Mucosa of descending colon (tissue), 3 donors: ENCODE measurements at regions not wholly inside any gene's neighbourhood (a gene's known extent, or its start where the extent isn't known, plus 50 kb on each side); places are given as distances from the start of the nearest gene placed in this dataset.
"Not testable (repeated sequence)": the region's sequence is repeated elsewhere in the genome, so short reads cannot be mapped to it uniquely, and the experiment has no call there.

Source experiments
- ATAC-seq: fragments of 200-7000 bp; cut with Tn5 transposase; one replicate; pipeline ENCODE4 v1.9.1; 2020; ENCODE audit warnings: mild to moderate bottlenecking, moderate library complexity
- DNase-seq, 3 donors: peaks; one replicate each; pipeline ENCODE4 v3.0.0-alpha.2; 2020
- H3K36me3 ChIP-seq: fragments of 200-600 bp; one replicate; pipeline ENCODE4 v1.8.0; 2021; ENCODE audit warnings: low read depth, mild to moderate bottlenecking
- H3K4me1 ChIP-seq: fragments of 200-600 bp; one replicate; pipeline ENCODE4 v1.8.0; 2021; ENCODE audit warnings: low read depth, mild to moderate bottlenecking
- H3K4me3 ChIP-seq: fragments of 200-600 bp; one replicate; pipeline ENCODE4 v1.8.0; 2021; ENCODE audit warnings: mild to moderate bottlenecking
- H3K9me3 ChIP-seq: fragments of 200-600 bp; one replicate; pipeline ENCODE4 v1.8.0; 2021; ENCODE audit warnings: mild to moderate bottlenecking
- intact Hi-C, 2 donors: fragments of 100-400 bp; cut with DNase I in 1 of 2; cut with micrococcal nuclease in 1 of 2; formaldehyde crosslinking; loops; one replicate each; pipeline versions ENCODE4 v1.11.0 to v1.11.1; 2022; cut with DNase I, micrococcal nuclease
- TF ChIP-seq, protein P1 (sequence below): fragments of 200-600 bp; IDR thresholded peaks from one replicate; pipeline ENCODE4 v1.8.0; 2022; ENCODE audit warnings: antibody characterized with exemption, mild to moderate bottlenecking
- donor health status: DM: no; HTN: no; CAD: no; lungs with moderate emphysema.
- donor health status: DM: no; HTN: no; CAD: no.
- donor health status: DM: no; HTN: yes; CAD: no.

DNA sequence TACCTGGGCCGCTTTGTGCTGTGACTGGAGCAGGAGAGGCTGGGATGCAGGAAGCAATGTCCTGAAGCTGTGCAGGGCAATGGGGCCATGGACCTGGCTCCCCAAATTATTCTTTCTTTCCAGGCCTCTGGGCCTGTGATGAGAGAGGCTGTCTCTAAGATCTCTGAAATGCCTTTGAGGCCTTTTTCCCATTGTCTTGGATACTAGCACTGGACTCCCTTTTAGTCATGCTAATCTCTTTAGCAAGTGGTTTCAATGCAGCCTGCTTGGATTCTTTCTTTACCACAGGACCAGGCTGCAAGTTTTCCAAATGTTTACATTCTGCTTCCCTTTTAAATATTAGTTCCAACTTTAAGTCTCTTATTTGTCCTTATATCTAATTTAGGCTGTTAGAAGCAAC, 64.8 kb upstream of the SGO1 start:
- Histone ChIP-seq H3K4me1 (no peaks in the 10 kb centered on the region), H3K36me3 (no peaks in the 10 kb centered on the region), H3K4me3 (no peak overlapping the region), H3K9me3 (no peaks in the 10 kb centered on the region)
- TF ChIP-seq, protein P1, sequence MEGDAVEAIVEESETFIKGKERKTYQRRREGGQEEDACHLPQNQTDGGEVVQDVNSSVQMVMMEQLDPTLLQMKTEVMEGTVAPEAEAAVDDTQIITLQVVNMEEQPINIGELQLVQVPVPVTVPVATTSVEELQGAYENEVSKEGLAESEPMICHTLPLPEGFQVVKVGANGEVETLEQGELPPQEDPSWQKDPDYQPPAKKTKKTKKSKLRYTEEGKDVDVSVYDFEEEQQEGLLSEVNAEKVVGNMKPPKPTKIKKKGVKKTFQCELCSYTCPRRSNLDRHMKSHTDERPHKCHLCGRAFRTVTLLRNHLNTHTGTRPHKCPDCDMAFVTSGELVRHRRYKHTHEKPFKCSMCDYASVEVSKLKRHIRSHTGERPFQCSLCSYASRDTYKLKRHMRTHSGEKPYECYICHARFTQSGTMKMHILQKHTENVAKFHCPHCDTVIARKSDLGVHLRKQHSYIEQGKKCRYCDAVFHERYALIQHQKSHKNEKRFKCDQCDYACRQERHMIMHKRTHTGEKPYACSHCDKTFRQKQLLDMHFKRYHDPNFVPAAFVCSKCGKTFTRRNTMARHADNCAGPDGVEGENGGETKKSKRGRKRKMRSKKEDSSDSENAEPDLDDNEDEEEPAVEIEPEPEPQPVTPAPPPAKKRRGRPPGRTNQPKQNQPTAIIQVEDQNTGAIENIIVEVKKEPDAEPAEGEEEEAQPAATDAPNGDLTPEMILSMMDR, result no peak
- no peak for DNase-seq
- ATAC-seq, result no peak
- intact Hi-C loops, result no loop called here

DNA sequence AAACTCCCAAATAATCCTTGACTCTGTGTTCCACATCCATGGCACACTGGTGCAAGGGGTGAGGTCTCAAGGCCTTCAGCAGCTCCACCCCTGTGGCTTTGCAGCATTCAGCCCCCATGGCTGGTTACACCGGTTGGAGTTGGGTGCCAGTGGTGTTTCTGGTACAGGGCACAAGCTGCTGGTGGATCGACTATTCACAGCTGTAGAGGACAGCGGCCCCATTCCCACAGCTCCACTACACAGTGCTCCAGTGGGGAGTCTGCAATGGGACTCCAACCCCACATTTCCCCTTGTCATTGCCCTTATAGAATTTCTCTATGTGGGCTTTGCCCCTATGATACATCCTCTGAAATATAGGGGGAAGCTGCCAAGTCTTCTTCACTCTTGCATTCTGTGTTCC, 64.3 kb upstream of the SGO1 start:
- H3K4me1 ChIP-seq, result no peaks in the 10 kb centered on the region
- ATAC-seq, result no peak
- no peaks in the 10 kb centered on the region for H3K36me3 ChIP-seq
- H3K4me3 ChIP-seq, result no peak overlapping the region
- intact Hi-C loops, result no loop called here
- no peaks in the 10 kb centered on the region for H3K9me3 ChIP-seq
- no peak for DNase-seq
- TF ChIP-seq, protein P1, result no peak

DNA sequence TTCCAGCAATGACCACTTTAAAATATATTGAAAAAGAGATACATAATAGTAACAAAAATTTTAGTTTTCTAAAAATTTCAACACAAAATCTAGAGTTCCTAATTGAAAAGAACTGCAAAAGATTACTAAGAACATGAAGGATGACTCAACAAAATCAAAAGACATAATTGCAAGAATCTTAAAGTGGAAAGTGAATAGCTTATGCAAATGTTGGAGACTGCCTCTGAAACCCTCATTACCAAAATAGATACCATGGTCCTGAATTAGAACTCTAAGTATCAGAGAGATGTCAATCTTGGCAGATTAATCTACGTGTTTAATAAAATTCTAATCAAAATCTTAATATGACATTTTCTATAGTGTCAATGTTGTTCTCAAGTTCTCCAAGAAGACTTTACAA, 60.7 kb upstream of the SGO1 start:
- ATAC-seq (no peak), DNase-seq (no peak)
- no peaks in the 10 kb centered on the region for H3K36me3 ChIP-seq
- no peak overlapping the region for H3K4me3 ChIP-seq
- intact Hi-C loops, result no loop called here
- no peaks in the 10 kb centered on the region for H3K9me3 ChIP-seq
- TF ChIP-seq, protein P1, result no peak
- no peaks in the 10 kb centered on the region for H3K4me1 ChIP-seq

DNA sequence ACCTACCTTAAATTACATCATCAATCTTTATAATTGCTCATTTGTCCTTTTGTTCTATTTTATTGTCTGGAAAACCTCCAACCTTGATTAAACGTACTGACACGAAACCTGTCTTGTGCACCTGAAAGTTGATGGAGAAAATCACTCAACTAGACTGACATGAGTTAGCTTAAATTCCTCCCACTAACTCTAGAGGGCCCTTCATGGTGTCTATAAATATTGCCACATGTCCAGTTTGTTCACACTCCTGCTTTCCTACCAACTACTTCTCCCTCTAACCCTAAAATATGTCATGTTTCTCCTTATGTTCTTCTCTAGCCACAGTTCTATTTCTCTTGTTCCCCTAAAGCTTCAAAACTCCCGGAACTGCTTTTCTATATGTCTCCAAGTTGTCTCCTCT, 59.8 kb upstream of the SGO1 start:
- no peak for ATAC-seq
- H3K9me3 ChIP-seq, result no peaks in the 10 kb centered on the region
- intact Hi-C loops, result no loop called here
- H3K36me3 ChIP-seq, result no peaks in the 10 kb centered on the region
- H3K4me3 ChIP-seq, result no peak overlapping the region
- no peaks in the 10 kb centered on the region for H3K4me1 ChIP-seq
- TF ChIP-seq, protein P1, result no peak
- no peak for DNase-seq

DNA sequence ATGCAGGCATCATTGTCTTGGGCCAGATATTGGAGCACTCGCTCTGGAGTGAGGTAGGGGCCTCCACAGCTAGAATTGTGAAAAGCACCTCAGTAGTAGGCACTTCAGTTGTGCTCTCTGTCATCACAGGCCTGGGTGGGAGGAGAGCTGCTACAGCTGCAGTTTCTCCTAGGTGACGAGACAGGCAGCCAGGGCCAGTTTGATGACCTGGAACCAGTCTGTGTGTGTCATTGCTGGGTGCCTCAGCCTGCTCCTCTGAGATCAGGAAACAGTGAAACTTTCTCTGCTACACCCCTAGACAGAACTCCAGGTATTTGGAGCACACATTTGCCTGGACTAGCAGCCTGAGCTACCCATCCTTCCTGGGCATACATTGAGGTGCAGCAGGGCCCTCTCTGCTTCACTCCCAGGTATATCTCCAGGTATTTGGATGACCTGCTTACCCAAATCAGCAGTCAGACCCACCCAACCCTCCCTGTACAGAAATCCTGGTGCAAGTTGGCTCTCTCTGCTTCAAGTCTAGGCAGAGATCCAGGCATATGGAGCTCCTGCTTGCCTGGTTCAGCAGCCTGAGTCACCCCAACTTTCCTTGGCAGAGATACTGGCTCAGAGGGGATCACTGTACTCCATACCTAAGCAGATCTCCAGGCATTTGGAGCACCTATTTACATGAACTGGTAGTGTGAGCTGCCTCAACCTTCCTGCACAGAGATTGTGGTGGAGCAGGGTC, 54.3 kb upstream of the SGO1 start:
- H3K36me3 ChIP-seq, result no peaks in the 10 kb centered on the region
- intact Hi-C loops, result no loop called here
- TF ChIP-seq, protein P1, result no peak
- no peak for ATAC-seq
- no peaks in the 10 kb centered on the region for H3K4me1 ChIP-seq
- H3K4me3 ChIP-seq, result no peak overlapping the region
- H3K9me3 ChIP-seq, result no peaks in the 10 kb centered on the region
- DNase-seq, result no peak

DNA sequence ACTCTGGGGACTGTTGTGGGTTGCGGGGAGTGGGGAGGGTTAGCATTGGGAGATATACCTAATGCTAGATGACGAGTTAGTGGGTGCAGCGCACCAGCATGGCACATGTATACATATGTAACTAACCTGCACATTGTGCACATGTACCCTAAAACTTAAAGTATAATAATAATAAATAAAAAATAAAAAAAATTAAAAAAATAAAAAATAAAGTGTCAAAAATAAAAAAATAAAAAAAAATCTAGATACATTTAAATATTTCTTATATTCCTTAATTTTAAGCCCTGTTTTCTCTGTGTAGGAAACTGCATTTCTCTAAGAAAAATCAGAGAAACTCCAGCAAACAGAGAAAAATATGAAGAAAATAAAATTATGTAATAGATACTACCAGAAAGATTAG, 52.2 kb upstream of the SGO1 start:
- DNase-seq, H3K4me3 ChIP-seq, intact Hi-C loops, ATAC-seq, H3K9me3 ChIP-seq, H3K36me3 ChIP-seq, H3K4me1 ChIP-seq: not testable (repeated sequence)
